Choroid plexus epithelial cell (primary cell): ENCODE measurements at regions not wholly inside any gene's neighbourhood (a gene's known extent, or its start where the extent isn't known, plus 50 kb on each side); places are given as distances from the start of the nearest gene placed in this dataset.

ENCODE experiments used
- DNase-seq: peaks from one replicate; pipeline ENCODE4 v3.0.0-alpha.2; 2010; ENCODE audit warnings: low read depth
- H3K4me3 ChIP-seq: 2 replicates; pipeline ENCODE4 v1.5.1; 2011; ENCODE audit warnings: low read depth, mild to moderate bottlenecking, control low read depth, low read length, moderate library complexity
- CTCF ChIP-seq: conservative IDR thresholded peaks from 2 replicates; pipeline ENCODE4 v1.5.1; 2011; ENCODE audit warnings: low read depth, mild to moderate bottlenecking, control low read depth, inconsistent platforms, low read length, moderate library complexity

DNA sequence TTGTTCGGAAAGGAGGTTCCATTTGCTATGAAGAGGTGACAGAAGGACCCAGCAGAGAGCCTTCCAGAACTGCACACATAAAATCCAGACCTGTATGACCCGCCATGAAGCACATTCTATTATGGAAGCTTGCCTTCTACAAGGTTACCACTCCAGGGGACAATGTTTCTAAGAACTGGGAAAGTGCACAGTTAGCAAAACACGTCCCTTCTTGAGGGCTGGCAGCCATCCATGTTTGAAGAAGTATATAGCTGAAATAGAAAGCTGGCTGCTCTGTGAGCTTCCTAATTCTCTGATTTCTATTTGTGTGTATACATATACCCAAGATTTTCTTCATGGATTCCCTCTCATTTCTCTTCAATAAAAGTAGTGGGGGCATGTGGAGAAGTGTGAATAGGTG, 74.6 kb downstream of the CNTN3 start:
- no peak for TF ChIP-seq CTCF
- DNase-seq = peak; percentile 67
- no peak overlapping the region for H3K4me3 ChIP-seq

- H3K4me3 ChIP-seq = no peak overlapping the region
- DNase-seq = no peak
- TF ChIP-seq CTCF = no peak
These were observed 75.8 kb downstream of the CNTN3 start for GRCh38 chr3:74538669-74539068.

DNA sequence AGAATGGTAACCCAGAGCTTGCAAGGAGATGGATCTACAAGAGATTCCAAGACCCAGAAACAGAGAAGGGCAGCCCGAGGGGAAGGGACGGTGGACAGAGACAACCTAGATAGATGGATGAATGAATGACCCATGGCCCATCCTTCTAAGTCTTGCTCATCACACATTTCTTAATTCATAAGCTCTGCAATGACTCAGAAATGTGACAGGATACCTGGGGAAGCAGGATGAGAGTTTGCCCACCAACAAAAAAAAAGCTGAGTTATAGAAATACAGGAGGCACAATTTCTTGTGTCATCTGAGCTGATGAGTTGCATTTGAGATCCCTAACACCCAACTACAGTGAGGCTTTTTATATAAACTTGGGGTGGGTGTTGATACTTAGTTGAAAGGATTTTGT, 76.6 kb downstream of the CNTN3 start:
- no peak for TF ChIP-seq CTCF
- H3K4me3 ChIP-seq = no peak overlapping the region
- DNase-seq = no peak

- no peak for TF ChIP-seq CTCF
- peak; percentile 82 for DNase-seq
- no peak overlapping the region for H3K4me3 ChIP-seq
These were observed 77.3 kb downstream of the CNTN3 start for GRCh38 chr3:74537164-74537563.

DNA sequence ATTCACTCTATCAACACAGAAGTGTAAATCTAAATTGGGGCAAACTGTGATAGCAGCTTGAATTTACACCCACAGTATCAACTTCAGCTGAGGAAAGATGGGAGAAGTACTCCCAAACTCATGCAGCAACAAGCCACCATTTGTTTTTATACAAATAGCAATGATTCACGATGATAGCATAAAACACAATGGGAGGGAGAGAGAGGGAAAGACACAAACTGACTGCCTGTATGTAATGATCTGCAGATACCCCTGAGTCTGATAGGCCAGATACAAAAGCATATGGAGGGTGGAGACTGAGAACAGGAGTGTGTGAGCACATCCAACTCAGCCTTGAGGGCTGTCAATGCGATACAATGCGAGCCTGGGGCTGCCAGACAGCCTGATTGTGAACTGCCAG, 79.2 kb downstream of the CNTN3 start:
- H3K4me3 ChIP-seq = no peak overlapping the region
- no peak for TF ChIP-seq CTCF
- DNase-seq = no peak

- TF ChIP-seq CTCF = no peak
- no peak for DNase-seq
- H3K4me3 ChIP-seq = no peak overlapping the region
These were observed 79.8 kb downstream of the CNTN3 start for GRCh38 chr3:74534611-74535010.

DNA sequence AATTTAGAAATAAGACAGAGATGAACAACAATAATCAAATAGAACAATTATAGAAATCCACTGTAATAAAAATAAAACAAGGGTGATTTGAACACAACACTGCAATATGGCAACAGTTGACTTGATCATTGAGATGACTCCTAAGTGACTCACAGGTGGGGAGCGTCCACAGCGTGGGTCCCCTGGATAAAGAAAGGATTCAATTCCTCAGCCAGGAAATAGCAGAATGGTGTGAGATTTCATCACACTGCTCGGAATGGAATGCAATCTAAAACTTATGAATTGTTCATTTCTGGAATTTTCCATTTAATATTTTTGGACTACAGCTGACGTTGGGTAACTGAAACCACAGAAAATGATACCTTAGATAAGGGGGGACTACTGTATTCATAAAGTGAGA, 82.0 kb downstream of the CNTN3 start:
- H3K4me3 ChIP-seq = no peak overlapping the region
- no peak for TF ChIP-seq CTCF
- DNase-seq = peak; percentile 86
